SK-N-SH (cell line): ENCODE measurements at regions not wholly inside any gene's neighbourhood (a gene's known extent, or its start where the extent isn't known, plus 50 kb on each side); places are given as distances from the start of the nearest gene placed in this dataset.

Experiments used
- CTCF ChIA-PET: fragments of 300-600, 350-600 bp; formaldehyde crosslinking; extraction: SDS; loops from one replicate; lab custom pipeline; 2021; lab: Yijun Ruan, JAX
- POLR2A ChIA-PET: fragments of 350-600 bp; sonication (Branson Sonifier 250); formaldehyde crosslinking; extraction: SDS; loops from one replicate; lab custom pipeline; 2020; ENCODE audit warnings: antibody characterized with exemption, inconsistent platforms; lab: Yijun Ruan, JAX
- DNase-seq: peaks from one replicate; pipeline ENCODE4 v3.0.0; 2012
- H2AFZ ChIP-seq: fragments of 200-600 bp; sonication (generic); 2 replicates; pipeline ENCODE4 v1.8.1; 2016; ENCODE audit warnings: antibody characterized with exemption, mild to moderate bottlenecking, low read depth
- H3F3A ChIP-seq: fragments of 200-600 bp; sonication (generic); replicated peaks from 2 replicates; pipeline ENCODE3; 2016; ENCODE audit warnings: antibody characterized with exemption, mild to moderate bottlenecking; ENCODE audit not compliant: insufficient read depth
- H3K27ac ChIP-seq, 2 experiments: fragments of 200-500 bp in 1 of 2; fragments of 200-600 bp in 1 of 2; sonication (Bioruptor generic) in 1 of 2; sonication (generic), shearing (Covaris generic) in 1 of 2; 2 replicates each; pipeline versions ENCODE4 v1.5.1 to v1.6.1; 2014 to 2016; ENCODE audit warnings: low read depth in 2 of 2, inconsistent platforms in 1 of 2, low read length in 1 of 2, mild to moderate bottlenecking in 1 of 2, mixed read lengths in 1 of 2
- H3K27me3 ChIP-seq: fragments of 200-600 bp; sonication (generic), shearing (Covaris generic); 2 replicates; pipeline ENCODE4 v1.6.1; 2016; ENCODE audit warnings: mixed run types; ENCODE audit not compliant: insufficient read depth
- H3K36me3 ChIP-seq, 2 experiments: fragments of 200-500 bp in 1 of 2; fragments of 200-600 bp in 1 of 2; sonication (Bioruptor generic) in 1 of 2; sonication (generic) in 1 of 2; replicated peaks in 1 of 2; 2 replicates each; pipeline versions ENCODE3 to v1.5.1; 2014 to 2016; ENCODE audit warnings: low read length in 1 of 2, mild to moderate bottlenecking in 1 of 2; ENCODE audit not compliant: insufficient read depth in 2 of 2, control insufficient read depth in 1 of 2
- H3K4me1 ChIP-seq, 2 experiments: fragments of 200-500 bp in 1 of 2; fragments of 200-600 bp in 1 of 2; sonication (Bioruptor generic) in 1 of 2; sonication (generic), shearing (Covaris generic) in 1 of 2; 2 replicates each; pipeline versions ENCODE4 v1.5.1 to v1.6.1; 2014 to 2016; ENCODE audit warnings: low read depth in 1 of 2, low read length in 1 of 2, mixed run types in 1 of 2; ENCODE audit not compliant: insufficient read depth in 2 of 2, control insufficient read depth in 1 of 2
- H3K4me2 ChIP-seq: fragments of 200-600 bp; sonication (generic), shearing (Covaris generic); 2 replicates; pipeline ENCODE4 v1.6.1; 2017; ENCODE audit warnings: mixed run types
- H3K4me3 ChIP-seq, 2 experiments: fragments of 200-500 bp in 1 of 2; fragments of 200-600 bp in 1 of 2; sonication (Bioruptor generic) in 1 of 2; sonication (generic), shearing (Covaris generic) in 1 of 2; 2 replicates each; pipeline versions ENCODE4 v1.5.1 to v1.8.1; 2014 to 2016; ENCODE audit warnings: low read depth in 2 of 2, inconsistent platforms in 1 of 2, low read length in 1 of 2, mild to moderate bottlenecking in 1 of 2, mixed read lengths in 1 of 2, moderate library complexity in 1 of 2
- H3K79me2 ChIP-seq: fragments of 200-600 bp; sonication (generic); 2 replicates; pipeline ENCODE4 v1.8.1; 2017; ENCODE audit warnings: mild to moderate bottlenecking; ENCODE audit not compliant: insufficient read depth
- H3K9ac ChIP-seq: fragments of 200-600 bp; sonication (generic); 2 replicates; pipeline ENCODE4 v1.6.1; 2017; ENCODE audit warnings: mixed run types
- H3K9me2 ChIP-seq: fragments of 200-600 bp; sonication (generic); 2 replicates; pipeline ENCODE4 v1.6.1; 2017; ENCODE audit warnings: mixed run types
- H3K9me3 ChIP-seq: fragments of 200-600 bp; sonication (generic); 2 replicates; pipeline ENCODE4 v1.6.1; 2017; ENCODE audit warnings: mixed run types, mild to moderate bottlenecking, moderate library complexity
- H4K20me1 ChIP-seq: fragments of 200-600 bp; sonication (generic); 2 replicates; pipeline ENCODE4 v1.6.1; 2017; ENCODE audit warnings: mild to moderate bottlenecking, mixed run types; ENCODE audit not compliant: insufficient read depth
- EZH2phosphoT487 ChIP-seq: fragments of 200-600 bp; sonication (generic); IDR thresholded peaks from 2 replicates; pipeline ENCODE4 v1.6.1; 2017; ENCODE audit warnings: low read depth, mixed run types, mild to moderate bottlenecking, antibody characterized with exemption, moderate library complexity, borderline replicate concordance
- FOSL2 ChIP-seq: IDR thresholded peaks from 2 replicates; pipeline ENCODE4 v1.4.0; 2012; ENCODE audit warnings: low read depth, mild to moderate bottlenecking, moderate library complexity, borderline replicate concordance
- GABPA ChIP-seq: IDR thresholded peaks from 2 replicates; pipeline ENCODE4 v1.4.0; 2012; ENCODE audit warnings: low read depth, mild to moderate bottlenecking
- JUND ChIP-seq: IDR thresholded peaks from 2 replicates; pipeline ENCODE4 v1.4.0; 2012
- MEF2A ChIP-seq: IDR thresholded peaks from 2 replicates; pipeline ENCODE4 v1.4.0; 2012; ENCODE audit warnings: low read depth, borderline replicate concordance
- NRF1 ChIP-seq: IDR thresholded peaks from 2 replicates; pipeline ENCODE4 v1.6.1; 2012; ENCODE audit warnings: low read depth, mild to moderate bottlenecking, low read length
- RAD21 ChIP-seq: IDR thresholded peaks from 2 replicates; pipeline ENCODE4 v1.6.1; 2012; ENCODE audit warnings: mild to moderate bottlenecking, low read length
- RFX5 ChIP-seq: IDR thresholded peaks from 2 replicates; pipeline ENCODE4 v1.6.1; 2012; ENCODE audit warnings: mild to moderate bottlenecking, improper control_type of control experiment, low read length
- SIN3A ChIP-seq: IDR thresholded peaks from 2 replicates; pipeline ENCODE4 v1.6.1; 2012; ENCODE audit warnings: low read depth, mild to moderate bottlenecking, low read length, moderate library complexity, borderline replicate concordance
- SMC3 ChIP-seq: IDR thresholded peaks from 2 replicates; pipeline ENCODE4 v1.6.1; 2012; ENCODE audit warnings: low read depth, low read length, improper control_type of control experiment
- TAF1 ChIP-seq: IDR thresholded peaks from 2 replicates; pipeline ENCODE4 v1.6.1; 2012; ENCODE audit warnings: low read depth, mild to moderate bottlenecking, low read length, moderate library complexity, borderline replicate concordance
- TEAD4 ChIP-seq: IDR thresholded peaks from 2 replicates; pipeline ENCODE4 v1.4.0; 2012; ENCODE audit warnings: mild to moderate bottlenecking, borderline replicate concordance; ENCODE audit not compliant: insufficient read depth
- YY1 ChIP-seq: IDR thresholded peaks from 2 replicates; pipeline ENCODE4 v1.4.0; 2012; ENCODE audit warnings: low read depth, mild to moderate bottlenecking
- WGBS: methylation state at CpG from one replicate; pipeline ENCODE4 v1.1.6; 2017; ENCODE audit warnings: low lambda C conversion rate; 5-methylcytosine and 5-hydroxymethylcytosine counted together
- TF ChIP-seq, protein P1 (sequence below): IDR thresholded peaks from 2 replicates; pipeline ENCODE4 v1.6.1; 2012; ENCODE audit warnings: mild to moderate bottlenecking, low read depth, low read length, moderate library complexity
- TF ChIP-seq, protein P2 (sequence below): IDR thresholded peaks from 2 replicates; pipeline ENCODE4 v1.4.0; 2012; ENCODE audit warnings: low read depth, borderline replicate concordance
- TF ChIP-seq, protein P3 (sequence below): IDR thresholded peaks from 2 replicates; pipeline ENCODE4 v1.4.0; 2012; ENCODE audit warnings: low read depth

DNA sequence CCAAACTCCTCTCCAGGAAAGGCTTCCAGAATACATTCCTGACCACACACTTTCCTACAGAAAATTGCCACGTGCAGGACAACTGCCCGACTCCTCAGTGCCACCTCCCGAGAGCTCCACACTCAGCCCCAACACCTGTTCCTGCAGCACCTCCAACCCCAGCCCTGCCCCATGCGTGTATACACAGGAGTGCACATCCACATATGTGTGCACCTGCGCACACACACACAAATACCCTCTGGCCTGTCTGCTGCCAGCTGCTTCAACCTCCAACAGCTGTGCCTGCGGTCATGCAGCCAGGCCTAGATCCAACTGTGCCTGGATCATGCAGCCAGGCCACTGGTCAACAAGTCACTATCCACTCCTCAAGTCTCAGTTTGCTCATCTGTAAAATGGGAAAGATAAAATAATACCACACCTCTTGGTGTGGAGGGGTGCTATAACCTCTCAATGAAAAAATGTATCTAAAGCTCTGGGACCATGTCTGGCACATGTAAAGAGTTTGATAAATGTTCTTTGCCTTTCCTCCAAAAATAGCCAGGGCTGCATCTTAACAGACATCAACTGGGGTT, 152.1 kb upstream of the ID2 start:
- Histone ChIP-seq H4K20me1 (no peaks in the 10 kb centered on the region), H3K4me2 (no peak overlapping the region), H3K4me3 (no peak overlapping the region), H3K4me1 (peaks cover 0 to 41% of the 10 kb centered on the region in 2 experiments; a peak in 2 of 4 replicates), H3K27me3 (no peaks in the 10 kb centered on the region; the same call in 1 of the 2 replicates), H3K9ac (no peak overlapping the region), H3K9me2 (no peaks in the 10 kb centered on the region), H3K27ac (no peak overlapping the region), H3K9me3 (no peaks in the 10 kb centered on the region), H3K79me2 (no peaks in the 10 kb centered on the region), H3K36me3 (no peaks in the 10 kb centered on the region), H3F3A (no peaks in the 10 kb centered on the region), H2AFZ (no peak overlapping the region)
- ChIA-PET POLR2A (interaction anchor here (1.6 to 3.5 kb wide), 4 partner anchors 9 to 152 kb away, joined by 5 to 21 read pairs (median 10); partner anchors contain the start of gene ID2), CTCF (interaction anchor here (0.7 to 1.2 kb wide), 3 partner anchors 8 to 1103 kb away, joined by 3 to 5 read pairs (median 3); no protein-coding TSS in a partner anchor)
- TF ChIP-seq, protein P1, sequence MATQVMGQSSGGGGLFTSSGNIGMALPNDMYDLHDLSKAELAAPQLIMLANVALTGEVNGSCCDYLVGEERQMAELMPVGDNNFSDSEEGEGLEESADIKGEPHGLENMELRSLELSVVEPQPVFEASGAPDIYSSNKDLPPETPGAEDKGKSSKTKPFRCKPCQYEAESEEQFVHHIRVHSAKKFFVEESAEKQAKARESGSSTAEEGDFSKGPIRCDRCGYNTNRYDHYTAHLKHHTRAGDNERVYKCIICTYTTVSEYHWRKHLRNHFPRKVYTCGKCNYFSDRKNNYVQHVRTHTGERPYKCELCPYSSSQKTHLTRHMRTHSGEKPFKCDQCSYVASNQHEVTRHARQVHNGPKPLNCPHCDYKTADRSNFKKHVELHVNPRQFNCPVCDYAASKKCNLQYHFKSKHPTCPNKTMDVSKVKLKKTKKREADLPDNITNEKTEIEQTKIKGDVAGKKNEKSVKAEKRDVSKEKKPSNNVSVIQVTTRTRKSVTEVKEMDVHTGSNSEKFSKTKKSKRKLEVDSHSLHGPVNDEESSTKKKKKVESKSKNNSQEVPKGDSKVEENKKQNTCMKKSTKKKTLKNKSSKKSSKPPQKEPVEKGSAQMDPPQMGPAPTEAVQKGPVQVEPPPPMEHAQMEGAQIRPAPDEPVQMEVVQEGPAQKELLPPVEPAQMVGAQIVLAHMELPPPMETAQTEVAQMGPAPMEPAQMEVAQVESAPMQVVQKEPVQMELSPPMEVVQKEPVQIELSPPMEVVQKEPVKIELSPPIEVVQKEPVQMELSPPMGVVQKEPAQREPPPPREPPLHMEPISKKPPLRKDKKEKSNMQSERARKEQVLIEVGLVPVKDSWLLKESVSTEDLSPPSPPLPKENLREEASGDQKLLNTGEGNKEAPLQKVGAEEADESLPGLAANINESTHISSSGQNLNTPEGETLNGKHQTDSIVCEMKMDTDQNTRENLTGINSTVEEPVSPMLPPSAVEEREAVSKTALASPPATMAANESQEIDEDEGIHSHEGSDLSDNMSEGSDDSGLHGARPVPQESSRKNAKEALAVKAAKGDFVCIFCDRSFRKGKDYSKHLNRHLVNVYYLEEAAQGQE: no peak
- no peak for TF ChIP-seq MEF2A
- TF ChIP-seq JUND: no peak
- no peak for TF ChIP-seq RAD21
- TF ChIP-seq SMC3: no peak
- TF ChIP-seq RFX5: no peak
- no peak for TF ChIP-seq YY1
- no peak for DNase-seq
- WGBS: 82% methylated on average over 5 of the region's 6 CpGs

DNA sequence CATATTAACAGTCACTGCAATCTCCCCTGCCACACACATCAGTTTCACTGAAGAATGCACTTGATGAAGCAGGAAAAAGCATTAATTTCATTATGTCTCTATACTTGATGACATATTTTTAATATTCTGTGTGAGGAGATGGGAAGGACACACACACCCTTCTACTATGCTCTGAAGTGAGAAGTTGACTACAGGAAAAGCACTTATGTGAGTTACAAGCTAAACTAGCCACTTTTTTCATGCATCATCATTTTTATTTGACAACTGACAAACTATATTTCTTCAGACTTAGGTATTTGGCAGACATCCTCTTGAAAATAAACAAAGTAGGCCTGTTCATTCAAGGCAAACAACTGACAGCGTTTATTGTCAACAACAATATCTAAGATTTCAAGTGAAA, 150.4 kb upstream of the ID2 start:
- POLR2A ChIA-PET: no interaction called here
- H3K4me1 ChIP-seq: peaks cover 4 to 44% of the 10 kb centered on the region in 2 experiments; a peak in 3 of 4 replicates
- no peak overlapping the region for H3K4me3 ChIP-seq
- no peaks in the 10 kb centered on the region for H3F3A ChIP-seq
- 85% methylated on average over 1 of the region's 1 CpG for WGBS
- TF ChIP-seq JUND: no peak
- TF ChIP-seq, protein P2, sequence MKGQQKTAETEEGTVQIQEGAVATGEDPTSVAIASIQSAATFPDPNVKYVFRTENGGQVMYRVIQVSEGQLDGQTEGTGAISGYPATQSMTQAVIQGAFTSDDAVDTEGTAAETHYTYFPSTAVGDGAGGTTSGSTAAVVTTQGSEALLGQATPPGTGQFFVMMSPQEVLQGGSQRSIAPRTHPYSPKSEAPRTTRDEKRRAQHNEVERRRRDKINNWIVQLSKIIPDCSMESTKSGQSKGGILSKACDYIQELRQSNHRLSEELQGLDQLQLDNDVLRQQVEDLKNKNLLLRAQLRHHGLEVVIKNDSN: no peak
- TF ChIP-seq NRF1: no peak
- no peak for TF ChIP-seq SMC3
- TF ChIP-seq GABPA: no peak
- TF ChIP-seq, protein P3, sequence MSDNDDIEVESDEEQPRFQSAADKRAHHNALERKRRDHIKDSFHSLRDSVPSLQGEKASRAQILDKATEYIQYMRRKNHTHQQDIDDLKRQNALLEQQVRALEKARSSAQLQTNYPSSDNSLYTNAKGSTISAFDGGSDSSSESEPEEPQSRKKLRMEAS: no peak
- TF ChIP-seq EZH2phosphoT487: no peak
- TF ChIP-seq FOSL2: no peak
- TF ChIP-seq SIN3A: no peak
- TF ChIP-seq TEAD4: no peak
- no peak for TF ChIP-seq TAF1
- H3K9ac ChIP-seq: no peak overlapping the region
- CTCF ChIA-PET: interaction anchor here (1.7 kb wide), 1 partner anchor 1434 kb away, joined by 3 read pairs; no protein-coding TSS in a partner anchor
- H2AFZ ChIP-seq: no peak overlapping the region
- H3K9me3 ChIP-seq: no peaks in the 10 kb centered on the region
- H3K9me2 ChIP-seq: no peaks in the 10 kb centered on the region
- no peak for DNase-seq
- H3K4me2 ChIP-seq: no peak overlapping the region
- no peaks in the 10 kb centered on the region for H4K20me1 ChIP-seq
- no peaks in the 10 kb centered on the region for H3K36me3 ChIP-seq
- no peak overlapping the region for H3K27ac ChIP-seq
- H3K79me2 ChIP-seq: no peaks in the 10 kb centered on the region
- H3K27me3 ChIP-seq: no peaks in the 10 kb centered on the region; the same call in 1 of the 2 replicates
